ENCODE measurements at regions not wholly inside any gene's neighbourhood (a gene's known extent, or its start where the extent isn't known, plus 50 kb on each side); places are given as distances from the start of the nearest gene placed in this dataset.

- no peak overlapping the region for H3K27ac ChIP-seq (ENCODE audit: low read length)
- H3K9me3 ChIP-seq (ENCODE audit: insufficient read depth, low read depth, low read length) = no peaks in the 10 kb centered on the region
- no peak overlapping the region for H3K9ac ChIP-seq (ENCODE audit: low read depth, low read length)
- H3K4me3 ChIP-seq (ENCODE audit: low read length) = no peak overlapping the region
- no peaks in the 10 kb centered on the region for H3K36me3 ChIP-seq (ENCODE audit: insufficient read depth, low read depth, low read length)
- no peaks in the 10 kb centered on the region for H3K27me3 ChIP-seq (ENCODE audit: insufficient read depth, low read length)
- no peaks in the 10 kb centered on the region; the same call in 1 of the 2 replicates for H3K4me1 ChIP-seq (ENCODE audit: insufficient read depth, low read length)
Measured at GRCh38 chr5:4513381-4513780, 626.7 kb upstream of the ADAMTS16 start.

DNA sequence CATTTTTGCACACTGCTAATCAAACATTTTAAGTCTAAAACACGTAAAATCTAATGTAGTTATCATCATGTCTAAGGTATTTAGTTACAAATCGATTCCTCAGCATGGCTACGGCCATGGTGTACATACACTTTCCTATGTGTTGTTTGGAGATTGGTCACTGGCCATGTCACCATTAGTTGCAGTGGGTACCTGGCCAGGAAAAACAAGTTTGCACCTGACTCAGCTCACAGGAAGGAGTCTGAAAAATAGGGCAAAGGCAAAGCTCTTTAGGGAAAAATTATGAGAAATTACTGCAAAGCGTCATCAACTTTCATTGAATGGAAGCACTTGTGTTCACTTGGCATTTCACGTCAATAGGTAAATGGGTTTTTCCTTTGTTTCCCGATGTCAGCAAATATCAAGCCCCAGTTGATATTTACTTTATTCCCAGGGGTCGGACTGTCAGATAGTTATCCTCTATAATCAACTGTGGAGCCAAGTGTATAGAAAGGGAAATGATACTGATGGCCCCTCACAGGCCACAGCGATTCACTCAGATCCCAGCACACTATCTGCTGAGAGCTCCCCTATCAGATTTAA lies 626.0 kb upstream of the ADAMTS16 start:
- no peaks in the 10 kb centered on the region for H3K9me3 ChIP-seq (ENCODE audit: insufficient read depth, low read depth, low read length)
- H3K9ac ChIP-seq (ENCODE audit: low read depth, low read length) = no peak overlapping the region
- H3K4me1 ChIP-seq (ENCODE audit: insufficient read depth, low read length) = peaks cover 5% of the 10 kb centered on the region; the same call in 1 of the 2 replicates
- no peak overlapping the region for H3K27ac ChIP-seq (ENCODE audit: low read length)
- no peaks in the 10 kb centered on the region for H3K27me3 ChIP-seq (ENCODE audit: insufficient read depth, low read length)
- no peak overlapping the region for H3K4me3 ChIP-seq (ENCODE audit: low read length)
- H3K36me3 ChIP-seq (ENCODE audit: insufficient read depth, low read depth, low read length) = no peaks in the 10 kb centered on the region

- no peaks in the 10 kb centered on the region for H3K27me3 ChIP-seq (ENCODE audit: insufficient read depth, low read length)
- peaks cover 12% of the 10 kb centered on the region; the same call in 1 of the 2 replicates for H3K4me1 ChIP-seq (ENCODE audit: insufficient read depth, low read length)
- no peaks in the 10 kb centered on the region for H3K36me3 ChIP-seq (ENCODE audit: insufficient read depth, low read depth, low read length)
- H3K9ac ChIP-seq (ENCODE audit: low read depth, low read length) = no peak overlapping the region
- H3K4me3 ChIP-seq (ENCODE audit: low read length) = no peak overlapping the region
- no peak overlapping the region for H3K27ac ChIP-seq (ENCODE audit: low read length)
- no peaks in the 10 kb centered on the region for H3K9me3 ChIP-seq (ENCODE audit: insufficient read depth, low read depth, low read length)
Measured at GRCh38 chr5:4518903-4519672, 621.0 kb upstream of the ADAMTS16 start.

DNA sequence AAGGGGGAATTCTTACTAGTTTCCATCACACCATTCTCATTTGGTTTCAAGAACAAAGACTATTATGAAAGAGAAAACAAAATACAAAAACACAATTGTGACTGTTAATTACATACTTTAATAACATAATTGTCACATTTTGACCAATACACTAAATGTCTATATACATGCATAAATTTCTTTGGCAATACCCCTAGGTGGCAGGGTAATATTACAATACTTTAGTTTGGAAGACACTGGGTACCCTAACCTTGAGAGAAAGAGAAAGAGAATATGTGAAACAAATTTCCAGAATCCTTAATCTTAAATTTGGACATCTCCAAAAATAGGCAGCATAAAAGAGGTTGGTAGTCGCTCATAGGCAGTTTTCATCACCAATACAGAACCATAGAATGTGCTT lies 619.6 kb upstream of the ADAMTS16 start:
- H3K27me3 ChIP-seq (ENCODE audit: insufficient read depth, low read length) = no peaks in the 10 kb centered on the region
- no peak overlapping the region for H3K9ac ChIP-seq (ENCODE audit: low read depth, low read length)
- H3K27ac ChIP-seq (ENCODE audit: low read length) = no peak overlapping the region
- H3K9me3 ChIP-seq (ENCODE audit: insufficient read depth, low read depth, low read length) = no peaks in the 10 kb centered on the region
- peaks cover 12% of the 10 kb centered on the region; the same call in 1 of the 2 replicates for H3K4me1 ChIP-seq (ENCODE audit: insufficient read depth, low read length)
- H3K36me3 ChIP-seq (ENCODE audit: insufficient read depth, low read depth, low read length) = no peaks in the 10 kb centered on the region
- H3K4me3 ChIP-seq (ENCODE audit: low read length) = no peak overlapping the region

DNA sequence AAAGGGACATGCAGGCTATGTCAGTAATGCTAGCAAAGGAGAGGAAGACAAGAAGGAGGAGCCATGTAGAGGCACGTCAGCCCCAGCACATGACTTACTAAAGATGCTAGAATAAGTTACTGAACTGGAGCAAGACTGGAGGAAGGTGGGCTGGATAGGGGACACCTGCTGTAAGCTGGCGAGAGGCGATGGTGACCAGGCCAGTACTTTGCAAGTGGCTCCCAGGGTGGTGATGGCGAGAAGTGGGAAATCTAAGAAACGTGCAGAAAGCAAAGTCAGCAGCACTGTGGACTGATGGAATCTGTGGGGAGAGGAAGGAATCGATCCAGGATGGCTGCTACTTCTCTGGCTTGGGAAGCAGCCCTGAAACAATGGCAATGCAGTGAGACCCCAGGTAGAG lies 617.1 kb upstream of the ADAMTS16 start:
- no peak overlapping the region for H3K27ac ChIP-seq (ENCODE audit: low read length)
- H3K9ac ChIP-seq (ENCODE audit: low read depth, low read length) = no peak overlapping the region
- H3K4me1 ChIP-seq (ENCODE audit: insufficient read depth, low read length) = peaks cover 12% of the 10 kb centered on the region; the same call in 1 of the 2 replicates
- no peaks in the 10 kb centered on the region for H3K36me3 ChIP-seq (ENCODE audit: insufficient read depth, low read depth, low read length)
- no peak overlapping the region for H3K4me3 ChIP-seq (ENCODE audit: low read length)
- no peaks in the 10 kb centered on the region for H3K9me3 ChIP-seq (ENCODE audit: insufficient read depth, low read depth, low read length)
- H3K27me3 ChIP-seq (ENCODE audit: insufficient read depth, low read length) = no peaks in the 10 kb centered on the region

GRCh38 chr5:4531756-4532704 lies 608.1 kb upstream of the ADAMTS16 start:
- Histone ChIP-seq H3K9ac (ENCODE audit: low read depth, low read length) (no peak overlapping the region), H3K27me3 (ENCODE audit: insufficient read depth, low read length) (no peaks in the 10 kb centered on the region), H3K4me1 (ENCODE audit: insufficient read depth, low read length) (no peaks in the 10 kb centered on the region), H3K36me3 (ENCODE audit: insufficient read depth, low read depth, low read length) (no peaks in the 10 kb centered on the region), H3K4me3 (ENCODE audit: low read length) (no peak overlapping the region), H3K9me3 (ENCODE audit: insufficient read depth, low read depth, low read length) (no peaks in the 10 kb centered on the region), H3K27ac (ENCODE audit: low read length) (no peak overlapping the region)

DNA sequence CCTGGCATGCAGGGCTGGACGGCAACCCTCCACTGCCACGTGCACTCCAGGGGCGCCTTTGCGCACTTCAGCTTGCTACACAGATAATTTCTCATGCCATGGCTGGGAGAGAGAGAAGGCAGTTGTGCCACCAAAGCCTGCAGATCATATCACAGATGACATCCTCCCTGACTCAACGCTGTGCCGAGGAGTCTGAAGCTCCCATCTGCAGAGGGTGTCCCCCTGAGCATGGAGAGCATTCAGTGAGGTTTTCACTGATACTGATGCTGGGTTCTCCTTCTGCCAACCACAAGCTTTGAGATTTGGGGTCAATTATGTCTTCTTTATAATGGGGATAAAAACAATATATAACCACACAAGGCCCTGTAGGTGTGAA lies 607.4 kb upstream of the ADAMTS16 start:
- H3K9ac ChIP-seq (ENCODE audit: low read depth, low read length) = no peak overlapping the region
- no peaks in the 10 kb centered on the region for H3K9me3 ChIP-seq (ENCODE audit: insufficient read depth, low read depth, low read length)
- H3K4me3 ChIP-seq (ENCODE audit: low read length) = no peak overlapping the region
- H3K4me1 ChIP-seq (ENCODE audit: insufficient read depth, low read length) = no peaks in the 10 kb centered on the region
- H3K27me3 ChIP-seq (ENCODE audit: insufficient read depth, low read length) = no peaks in the 10 kb centered on the region
- no peak overlapping the region for H3K27ac ChIP-seq (ENCODE audit: low read length)
- no peaks in the 10 kb centered on the region for H3K36me3 ChIP-seq (ENCODE audit: insufficient read depth, low read depth, low read length)

GRCh38 chr5:4533457-4534105 lies 606.5 kb upstream of the ADAMTS16 start:
- Histone ChIP-seq H3K27ac (ENCODE audit: low read length) (no peak overlapping the region), H3K27me3 (ENCODE audit: insufficient read depth, low read length) (no peaks in the 10 kb centered on the region), H3K4me1 (ENCODE audit: insufficient read depth, low read length) (no peaks in the 10 kb centered on the region), H3K4me3 (ENCODE audit: low read length) (no peak overlapping the region), H3K9me3 (ENCODE audit: insufficient read depth, low read depth, low read length) (no peaks in the 10 kb centered on the region), H3K9ac (ENCODE audit: low read depth, low read length) (no peak overlapping the region), H3K36me3 (ENCODE audit: insufficient read depth, low read depth, low read length) (no peaks in the 10 kb centered on the region)

GRCh38 chr5:4537489-4537888 lies 602.6 kb upstream of the ADAMTS16 start:
- Histone ChIP-seq H3K36me3 (ENCODE audit: insufficient read depth, low read depth, low read length) (no peaks in the 10 kb centered on the region), H3K4me3 (ENCODE audit: low read length) (no peak overlapping the region), H3K27ac (ENCODE audit: low read length) (no peak overlapping the region), H3K27me3 (ENCODE audit: insufficient read depth, low read length) (no peaks in the 10 kb centered on the region), H3K4me1 (ENCODE audit: insufficient read depth, low read length) (no peaks in the 10 kb centered on the region), H3K9me3 (ENCODE audit: insufficient read depth, low read depth, low read length) (no peaks in the 10 kb centered on the region), H3K9ac (ENCODE audit: low read depth, low read length) (no peak overlapping the region)

- Histone ChIP-seq H3K27me3 (ENCODE audit: insufficient read depth, low read length) (no peaks in the 10 kb centered on the region), H3K9ac (ENCODE audit: low read depth, low read length) (no peak overlapping the region), H3K4me1 (ENCODE audit: insufficient read depth, low read length) (0 out of 2 replicates have a peak, but pooled peaks cover 5% of the 10 kb centered on the region), H3K27ac (ENCODE audit: low read length) (no peak overlapping the region), H3K4me3 (ENCODE audit: low read length) (no peak overlapping the region), H3K36me3 (ENCODE audit: insufficient read depth, low read depth, low read length) (no peaks in the 10 kb centered on the region), H3K9me3 (ENCODE audit: insufficient read depth, low read depth, low read length) (no peaks in the 10 kb centered on the region)
Measured at GRCh38 chr5:4540375-4541173, 599.6 kb upstream of the ADAMTS16 start.

GRCh38 chr5:4541334-4541733 lies 598.8 kb upstream of the ADAMTS16 start:
- no peak overlapping the region for H3K9ac ChIP-seq (ENCODE audit: low read depth, low read length)
- no peak overlapping the region for H3K4me3 ChIP-seq (ENCODE audit: low read length)
- no peaks in the 10 kb centered on the region for H3K36me3 ChIP-seq (ENCODE audit: insufficient read depth, low read depth, low read length)
- H3K27me3 ChIP-seq (ENCODE audit: insufficient read depth, low read length) = no peaks in the 10 kb centered on the region
- H3K4me1 ChIP-seq (ENCODE audit: insufficient read depth, low read length) = 0 out of 2 replicates have a peak, but pooled peaks cover 5% of the 10 kb centered on the region
- no peaks in the 10 kb centered on the region for H3K9me3 ChIP-seq (ENCODE audit: insufficient read depth, low read depth, low read length)
- H3K27ac ChIP-seq (ENCODE audit: low read length) = no peak overlapping the region

Measured in iPS-20b (cell line).